ENCODE measurements at regions not wholly inside any gene's neighbourhood (a gene's known extent, or its start where the extent isn't known, plus 50 kb on each side); places are given as distances from the start of the nearest gene placed in this dataset.

GRCh38 chr13:61024046-61024445 is 391.6 kb downstream of the PCDH20 start:
- TF ChIP-seq CTCF (IDR thresholded peaks at IDR 0.05) = no peak
- no peak for TF ChIP-seq POLR2A (IDR thresholded peaks at IDR 0.05)
- no peak for TF ChIP-seq EP300 (IDR thresholded peaks at IDR 0.05; ENCODE audit: low read depth)

Data from transverse colon (tissue), 3 donors.